Stimulated activated CD4-positive, alpha-beta T cell treated with anti-CD3 and anti-CD28 coated beads, Interleukin-2, amount 100 ng/mL, for 4 hours (primary cell): ENCODE measurements at regions not wholly inside any gene's neighbourhood (a gene's known extent, or its start where the extent isn't known, plus 50 kb on each side); places are given as distances from the start of the nearest gene placed in this dataset.

ENCODE experiments used
- DNase-seq: peaks from one replicate; pipeline ENCODE4 v3.0.0-alpha.2; 2020; ENCODE audit warnings: low read depth

DNA sequence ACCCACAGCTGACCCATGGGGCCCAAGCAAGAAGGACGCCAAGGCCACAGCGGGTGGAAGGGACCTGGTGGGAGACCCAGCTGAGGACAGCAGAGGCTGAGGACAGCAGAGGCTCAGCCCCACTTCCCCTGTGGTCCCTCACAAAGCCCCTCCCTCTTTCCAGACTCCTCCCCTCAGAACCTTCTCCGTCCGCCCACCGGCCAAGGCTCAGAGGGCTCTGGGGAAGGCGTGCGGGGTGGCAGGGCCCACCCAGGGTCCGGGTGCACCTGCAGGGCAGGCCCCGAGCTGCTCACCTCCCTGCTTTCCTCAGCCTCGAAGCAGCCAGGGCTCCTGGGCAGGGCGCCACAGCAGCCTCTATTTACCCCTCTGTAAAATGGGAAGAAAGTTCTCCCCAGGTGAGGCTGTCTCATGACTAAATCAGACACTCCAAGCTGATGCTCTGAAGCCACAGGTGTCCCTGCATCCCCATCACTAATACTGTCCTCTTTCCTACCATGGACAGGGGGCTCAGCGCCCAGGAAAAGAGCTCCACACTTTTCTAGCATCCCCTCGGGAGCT lies 137.9 kb upstream of the PPP1R26 start:
- no peak for DNase-seq

DNA sequence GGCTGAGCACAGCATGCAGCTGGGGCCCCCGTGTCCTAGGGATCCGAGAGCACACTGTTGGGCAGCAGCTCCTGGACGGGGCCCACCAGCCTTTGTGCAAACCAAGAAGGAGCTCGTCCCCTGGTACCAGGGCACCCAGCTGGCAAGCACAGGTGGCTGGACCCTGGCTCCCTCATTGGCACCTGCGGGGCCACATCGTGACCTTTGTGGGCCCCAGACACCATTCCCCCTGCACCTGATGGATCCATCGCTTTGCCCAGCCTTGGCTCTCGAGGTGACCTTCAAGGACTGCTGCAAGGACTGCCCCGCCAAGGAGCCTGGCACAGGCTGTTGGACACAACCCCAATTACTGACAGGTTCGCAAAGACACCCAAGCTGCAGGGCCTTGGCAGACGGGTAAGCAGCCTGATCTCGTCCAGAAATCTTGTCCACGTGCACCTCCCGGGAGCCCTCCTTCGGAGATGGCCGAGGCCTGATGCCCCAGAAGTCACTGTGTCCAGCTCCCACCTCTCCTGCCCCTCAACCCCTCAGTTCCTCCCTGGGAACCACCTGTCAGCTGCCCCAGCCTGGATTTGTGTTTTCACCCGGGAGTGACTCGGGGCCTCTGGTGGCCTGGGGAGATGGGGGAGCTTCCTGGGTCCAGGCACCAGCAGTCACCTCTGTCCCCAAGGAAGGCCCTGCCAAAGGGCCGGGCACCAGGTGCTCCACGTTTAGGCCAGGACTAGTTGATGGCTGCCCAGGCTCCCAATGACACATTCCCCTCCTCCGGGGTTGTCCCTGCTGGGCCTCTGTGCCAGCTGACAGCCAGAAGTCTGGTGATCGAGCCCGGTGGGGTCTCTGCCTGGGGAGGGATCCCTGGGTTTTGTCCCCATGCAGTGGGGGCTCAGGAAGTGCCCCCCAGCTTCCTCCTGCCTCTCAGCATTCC lies 137.1 kb upstream of the PPP1R26 start:
- DNase-seq = no peak

DNA sequence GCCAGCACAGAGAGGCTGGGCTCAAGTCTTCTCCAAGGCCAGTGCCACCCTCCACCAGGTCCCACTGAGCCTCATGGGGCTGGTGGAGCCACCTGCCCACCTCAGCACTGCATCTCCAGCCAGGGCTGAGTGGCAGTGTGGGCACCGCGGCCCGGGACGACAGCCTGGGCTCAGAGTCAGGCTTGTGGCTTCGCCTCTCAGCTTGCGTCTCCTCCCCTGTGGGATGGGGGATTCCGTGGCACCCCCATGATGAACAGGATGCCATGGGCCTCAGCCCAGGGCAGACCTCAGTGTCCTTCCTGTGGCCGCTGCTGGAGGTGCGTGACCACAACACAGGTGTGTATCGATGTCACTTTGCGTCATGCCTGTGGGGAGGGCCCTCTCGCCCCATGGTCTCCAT lies 136.4 kb upstream of the PPP1R26 start:
- DNase-seq = no peak

DNA sequence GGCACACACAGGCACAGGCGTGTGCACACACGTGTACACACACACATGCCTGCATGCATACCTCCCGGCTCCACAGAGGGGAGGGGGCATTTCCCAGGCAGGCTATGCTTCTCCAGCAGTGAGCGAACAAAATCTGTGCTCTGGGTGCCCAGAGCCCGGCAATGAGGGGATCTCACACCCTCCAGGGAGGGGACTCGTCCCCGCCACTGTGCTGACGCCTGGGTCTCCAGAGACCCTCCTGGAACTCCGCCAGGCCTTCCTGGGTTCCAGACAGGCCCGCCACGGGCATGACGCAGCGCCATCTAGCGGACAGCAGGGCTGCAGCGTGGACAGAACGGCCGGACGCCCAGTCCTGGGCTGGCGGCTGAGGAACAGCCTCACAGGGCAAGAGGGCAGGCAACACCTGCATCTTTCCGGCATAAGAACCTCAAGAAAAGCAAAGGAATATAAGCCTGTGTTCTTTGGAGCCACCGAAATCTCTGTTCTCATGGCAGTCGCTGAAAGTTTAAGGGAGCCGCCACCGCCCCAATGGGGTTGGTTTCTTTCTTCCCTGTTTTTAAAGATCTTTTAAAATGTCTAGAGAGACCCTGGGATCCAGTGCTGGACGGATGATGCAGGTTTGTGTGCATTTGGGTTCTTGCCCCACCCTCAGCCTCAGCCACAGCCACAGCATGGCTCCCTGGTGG lies 135.6 kb upstream of the PPP1R26 start:
- peak; percentile 9 for DNase-seq

DNA sequence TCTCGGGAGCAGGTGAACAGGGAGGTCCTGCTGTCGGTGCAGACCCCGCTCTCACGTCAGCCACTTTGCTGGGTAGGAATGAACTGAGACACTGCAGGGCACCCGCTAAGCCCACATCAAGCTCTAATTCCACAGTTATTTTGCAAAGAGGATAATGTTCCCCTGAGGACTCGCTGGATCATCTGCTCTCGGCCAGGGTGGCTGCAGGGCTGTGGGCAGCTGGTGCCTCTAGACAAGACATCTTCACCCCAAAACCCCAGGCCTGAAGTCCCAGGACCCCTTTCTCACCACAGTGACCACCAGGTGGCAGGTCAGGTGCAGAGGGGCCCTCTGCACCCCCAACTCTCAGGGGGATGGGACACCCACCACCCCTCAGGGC lies 135.1 kb upstream of the PPP1R26 start:
- no peak for DNase-seq

DNA sequence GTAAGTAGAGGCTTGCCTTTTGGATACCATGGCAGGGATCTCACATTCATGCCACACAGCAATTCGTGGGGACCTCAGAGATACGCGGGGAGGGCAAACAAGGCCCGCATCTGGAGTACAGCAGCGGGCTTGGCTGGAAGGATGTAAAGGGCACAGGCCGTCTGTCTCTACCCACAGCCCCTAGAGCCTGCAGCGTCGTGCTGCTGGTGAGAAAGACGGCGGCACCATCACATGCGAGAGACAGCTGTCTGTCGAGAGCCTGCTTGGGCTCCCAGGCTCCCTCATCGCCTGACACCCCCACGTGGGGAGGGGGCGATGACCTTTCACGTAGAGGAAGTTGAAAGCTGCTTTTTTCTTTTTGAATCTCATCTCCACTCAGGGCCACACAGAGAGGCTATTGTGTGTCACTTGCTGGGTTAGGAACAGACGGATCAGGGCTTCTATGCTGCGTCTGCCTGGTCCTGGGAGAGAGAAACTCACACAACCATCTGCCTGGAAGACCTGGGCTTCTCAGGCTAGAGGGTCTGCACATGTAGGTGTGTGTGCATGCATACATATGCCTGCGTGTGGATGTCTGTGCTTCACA lies 134.6 kb upstream of the PPP1R26 start:
- no peak for DNase-seq

DNA sequence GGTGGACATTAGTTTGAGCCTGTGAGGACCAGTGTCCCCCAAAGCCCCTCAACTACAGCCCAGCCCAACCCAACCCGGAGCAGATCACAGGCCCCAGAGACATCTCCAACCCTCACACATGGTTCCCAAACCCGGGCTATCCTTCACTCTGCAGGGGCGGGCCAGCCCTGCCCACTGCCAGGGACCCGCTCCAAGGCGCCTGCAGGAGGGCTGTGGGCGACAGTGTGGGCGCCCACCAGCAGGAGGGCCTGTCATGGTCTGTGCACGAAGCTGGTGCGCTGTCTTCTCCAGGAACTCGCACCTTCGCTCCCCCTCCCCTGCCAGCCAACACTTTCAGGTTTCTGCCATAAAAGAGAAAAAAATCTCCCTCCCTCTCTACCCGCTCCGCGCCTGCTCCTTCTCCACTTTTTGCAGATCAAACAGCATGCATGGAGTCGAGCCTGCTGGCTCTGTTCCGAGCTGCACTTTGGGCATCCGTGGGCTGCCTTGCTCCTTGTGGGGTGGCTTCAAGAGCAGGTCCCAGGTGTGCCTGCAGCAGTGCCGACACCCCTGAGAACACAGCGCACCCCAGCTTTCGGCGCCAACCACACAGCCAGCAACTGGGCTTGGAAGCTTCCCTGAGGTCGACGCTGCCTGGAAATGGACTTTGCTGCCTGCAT lies 133.7 kb upstream of the PPP1R26 start:
- no peak for DNase-seq

DNA sequence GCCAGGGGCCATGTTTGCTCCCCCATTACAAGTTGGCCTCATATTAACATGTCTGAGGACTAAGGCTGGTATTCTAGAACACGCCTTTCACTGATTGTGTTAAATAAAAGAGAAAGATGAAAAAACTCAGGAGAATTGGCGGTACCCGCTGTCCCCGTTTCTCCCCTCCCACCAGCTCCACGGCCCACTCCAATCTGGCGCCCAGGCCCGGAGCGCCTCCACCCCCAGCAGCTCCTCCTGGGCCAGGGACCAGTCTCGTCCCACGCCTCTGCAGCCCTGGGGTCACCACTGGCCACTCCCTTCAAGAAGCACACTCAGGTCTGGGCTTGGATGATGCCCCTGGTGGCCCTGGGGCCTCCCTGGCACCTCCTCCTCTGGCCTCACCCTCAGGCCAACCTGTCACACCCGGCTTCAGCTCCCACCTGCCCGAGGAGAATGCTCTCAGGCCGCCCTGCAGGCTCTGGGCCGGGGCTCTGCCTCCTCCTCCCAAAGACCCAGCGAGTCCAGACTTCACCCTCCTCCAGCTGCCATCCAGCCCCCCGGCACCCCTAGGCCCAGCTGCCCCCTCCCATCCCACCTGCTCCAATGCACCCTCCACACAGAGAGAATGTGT lies 133.0 kb upstream of the PPP1R26 start:
- DNase-seq = no peak

DNA sequence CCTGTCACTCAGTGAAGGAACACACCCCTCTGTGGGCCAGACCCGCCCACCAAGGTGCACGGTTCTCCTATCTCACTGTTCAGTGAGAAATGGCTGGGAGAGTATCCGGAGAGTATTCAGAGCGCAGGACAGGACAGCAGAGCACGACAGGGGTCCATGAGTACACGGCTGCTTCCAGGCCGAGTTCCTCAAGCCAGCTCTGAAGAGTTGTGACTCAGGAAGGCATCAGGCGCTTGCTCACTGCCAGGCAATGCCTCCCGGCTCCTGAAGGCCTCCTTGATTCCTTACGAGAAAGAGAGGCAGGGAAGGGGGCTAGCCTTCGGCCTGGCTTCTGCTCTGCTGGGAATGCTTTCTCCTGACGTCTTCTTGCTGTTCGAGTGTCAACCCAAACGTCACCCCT lies 132.1 kb upstream of the PPP1R26 start:
- no peak for DNase-seq

DNA sequence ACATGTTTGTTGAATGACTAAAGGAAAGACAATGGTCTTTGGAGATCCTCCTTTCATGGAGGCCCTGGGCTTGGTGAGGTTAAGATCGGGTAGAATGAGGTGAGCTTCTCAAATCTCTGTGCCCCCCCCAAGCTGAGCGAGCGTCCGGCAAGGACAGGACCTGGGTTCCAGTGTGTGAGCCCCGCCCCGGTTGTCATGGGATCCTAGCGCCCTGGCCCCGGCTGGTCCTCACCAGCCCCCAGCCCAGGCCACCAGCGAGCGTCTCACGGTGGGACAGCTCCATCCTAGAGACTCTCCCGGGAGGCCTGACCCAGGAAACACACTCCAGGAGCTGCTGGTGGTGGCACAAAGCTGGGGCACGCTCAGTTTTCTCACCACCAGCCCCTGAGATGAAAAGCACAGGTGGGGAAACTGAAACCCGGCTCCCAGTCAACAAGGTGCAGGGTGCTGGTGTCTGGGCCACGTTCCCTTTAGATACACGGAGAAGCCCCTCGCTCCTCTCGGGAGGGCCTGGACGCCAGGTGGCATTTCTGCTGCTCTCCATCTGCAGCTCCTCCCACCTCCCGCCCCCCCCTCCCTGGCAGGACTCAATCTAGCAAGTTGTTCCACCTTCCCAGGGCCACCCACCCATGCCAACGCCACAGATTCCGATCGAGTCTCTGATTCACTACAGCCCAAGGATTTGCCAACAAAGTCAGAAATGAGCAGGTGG lies 131.3 kb upstream of the PPP1R26 start:
- no peak for DNase-seq

DNA sequence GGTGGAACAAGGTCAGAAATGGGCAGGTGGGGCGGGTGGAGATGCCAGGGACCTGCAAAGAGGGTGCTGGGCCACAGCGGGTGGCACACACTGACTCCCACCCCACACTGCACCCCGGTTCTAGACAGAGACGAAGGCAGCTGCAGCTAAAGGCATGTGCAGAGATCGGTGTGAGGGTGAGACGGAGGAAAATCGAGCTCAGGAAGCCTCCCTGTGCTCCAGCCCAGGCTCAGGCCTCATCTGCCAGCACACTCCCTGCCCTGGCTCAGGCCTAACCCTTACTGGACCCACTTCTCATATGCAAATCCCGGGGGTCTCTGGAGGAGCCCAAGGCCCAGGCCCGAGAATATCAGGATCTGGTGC lies 130.8 kb upstream of the PPP1R26 start:
- DNase-seq = no peak

DNA sequence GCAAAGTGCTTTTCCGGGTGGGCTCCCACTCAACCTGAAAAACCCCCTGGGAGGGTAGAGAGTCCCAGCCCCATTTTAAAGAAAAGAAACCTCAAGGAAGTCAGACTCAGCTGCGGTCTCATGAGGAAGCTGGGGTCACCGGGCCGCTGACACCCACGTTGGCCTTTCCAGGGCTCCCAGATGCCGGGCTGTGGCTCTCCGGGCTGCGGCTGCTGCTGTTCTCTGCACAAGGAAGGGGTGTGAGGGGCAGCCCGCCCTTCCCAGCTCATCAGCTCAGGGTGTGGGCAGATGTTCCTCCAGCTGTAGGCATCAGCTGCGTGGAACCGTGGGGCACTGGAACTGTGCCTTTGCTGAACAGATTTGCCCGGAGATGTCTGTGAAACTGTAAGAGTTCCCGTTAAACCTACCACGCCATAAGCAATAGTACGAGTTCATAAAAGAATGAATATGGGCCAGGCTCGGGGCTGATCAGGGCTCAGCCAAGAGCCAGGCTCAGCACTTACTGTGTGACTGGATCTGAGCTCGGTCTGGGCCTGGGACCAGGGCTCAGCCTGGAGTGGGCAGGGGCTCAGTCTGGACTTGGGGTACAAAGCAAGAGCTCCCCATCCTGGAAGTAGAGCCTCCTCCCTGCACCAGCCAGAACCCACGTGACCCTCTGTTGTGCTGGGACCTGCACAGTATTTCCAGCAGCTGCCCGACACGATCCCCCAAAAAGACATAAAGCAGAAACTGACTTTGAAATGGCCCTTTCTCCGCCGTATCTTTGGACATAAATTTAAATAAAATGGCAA lies 130.2 kb upstream of the PPP1R26 start:
- DNase-seq = no peak

DNA sequence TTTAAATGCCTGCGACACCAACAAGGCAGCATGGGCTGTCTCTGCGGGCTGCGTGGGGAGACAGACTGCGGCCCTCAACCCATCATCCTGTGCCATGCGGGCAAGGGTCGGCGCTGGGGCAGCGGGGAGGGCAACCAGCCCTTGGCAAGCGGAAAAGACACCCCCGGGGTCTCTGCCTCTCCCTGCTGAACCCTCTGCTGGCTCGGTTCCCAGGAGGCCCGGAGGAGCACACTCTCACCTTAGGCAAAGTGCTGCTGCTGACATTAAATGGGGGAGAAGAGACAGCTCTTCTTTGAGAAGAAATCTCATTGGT lies 129.6 kb upstream of the PPP1R26 start:
- DNase-seq = no peak

DNA sequence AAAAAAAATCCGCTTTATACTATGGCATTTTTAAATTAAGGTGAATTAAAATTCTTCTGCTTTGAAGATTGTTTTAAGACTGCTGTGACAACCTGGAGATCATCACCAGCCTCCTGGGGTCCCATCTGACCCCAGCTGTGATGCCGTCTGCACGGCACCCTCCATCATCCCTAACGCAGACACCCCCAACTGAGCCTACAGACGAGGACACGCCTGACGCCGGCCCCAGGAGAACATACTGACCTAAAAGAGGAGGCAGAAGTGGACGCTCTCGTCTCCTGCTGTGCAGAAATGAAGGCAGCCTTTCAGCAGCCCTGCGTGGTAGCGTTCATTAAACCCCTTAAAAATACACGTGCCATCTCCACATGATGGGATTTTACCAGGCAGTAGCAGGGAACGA lies 125.6 kb upstream of the PPP1R26 start:
- DNase-seq = no peak

DNA sequence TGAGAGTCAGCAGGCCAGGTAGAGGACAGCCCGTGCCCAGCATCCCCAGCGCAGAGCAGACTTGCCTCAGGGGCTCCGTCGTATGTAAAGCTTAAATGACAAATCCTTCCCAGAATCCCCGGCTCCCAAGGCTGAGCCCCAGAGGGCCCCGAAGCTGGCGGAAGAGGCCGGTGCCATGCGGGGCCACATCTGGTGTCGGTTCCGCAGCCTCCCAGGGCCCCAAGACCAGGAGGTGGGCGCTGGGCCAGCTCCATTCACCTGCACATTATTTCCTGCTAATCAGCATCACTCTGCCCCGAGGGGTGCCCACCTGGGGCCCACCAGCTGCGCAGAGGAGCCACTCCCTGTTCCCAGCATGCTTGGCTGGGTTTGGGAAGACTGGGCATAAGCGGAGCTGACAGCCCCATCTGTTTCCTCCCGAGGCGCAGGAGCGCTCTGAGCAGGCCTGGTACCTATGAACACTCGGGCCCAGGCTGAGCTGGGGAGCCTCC lies 124.0 kb upstream of the PPP1R26 start:
- no peak for DNase-seq

DNA sequence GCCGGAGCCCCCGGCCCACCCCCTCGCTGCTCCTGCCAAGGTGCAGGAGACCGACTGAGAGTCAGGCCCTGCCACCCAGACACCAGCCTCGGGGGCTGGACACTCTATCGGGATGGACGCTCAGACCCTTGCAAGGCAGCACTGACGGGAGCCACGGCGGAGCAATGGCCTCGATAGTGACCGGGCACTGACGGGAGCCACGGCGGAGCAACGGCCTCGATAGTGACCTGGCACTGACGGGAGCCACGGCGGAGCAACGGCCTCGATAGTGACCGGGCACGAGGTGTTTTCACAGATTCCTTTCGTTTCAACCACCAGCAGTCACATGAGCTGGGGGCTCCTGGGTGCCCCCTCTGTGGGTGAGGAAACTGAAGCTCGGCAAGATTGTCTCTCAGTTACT lies 123.6 kb upstream of the PPP1R26 start:
- no peak for DNase-seq

DNA sequence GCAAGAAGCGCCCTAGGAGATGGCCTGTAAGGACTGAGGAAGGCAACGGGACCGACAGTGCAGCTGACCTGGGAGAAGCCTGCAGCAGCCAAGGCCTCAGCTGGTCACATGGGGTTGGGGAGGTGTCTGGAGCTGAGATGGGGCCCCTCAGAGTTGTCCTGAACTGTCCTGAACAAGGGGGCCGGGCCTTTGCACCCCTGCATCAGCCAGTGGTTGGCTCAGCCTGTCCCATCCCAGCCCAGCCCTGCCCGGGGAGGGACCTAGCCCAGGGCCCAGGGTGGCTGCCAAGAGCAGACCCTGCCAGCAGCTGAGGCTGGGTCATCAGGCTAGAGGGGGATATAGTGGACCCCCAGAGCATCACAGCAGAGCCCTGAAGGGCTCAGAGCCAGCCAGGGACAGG lies 122.8 kb upstream of the PPP1R26 start:
- no peak for DNase-seq

DNA sequence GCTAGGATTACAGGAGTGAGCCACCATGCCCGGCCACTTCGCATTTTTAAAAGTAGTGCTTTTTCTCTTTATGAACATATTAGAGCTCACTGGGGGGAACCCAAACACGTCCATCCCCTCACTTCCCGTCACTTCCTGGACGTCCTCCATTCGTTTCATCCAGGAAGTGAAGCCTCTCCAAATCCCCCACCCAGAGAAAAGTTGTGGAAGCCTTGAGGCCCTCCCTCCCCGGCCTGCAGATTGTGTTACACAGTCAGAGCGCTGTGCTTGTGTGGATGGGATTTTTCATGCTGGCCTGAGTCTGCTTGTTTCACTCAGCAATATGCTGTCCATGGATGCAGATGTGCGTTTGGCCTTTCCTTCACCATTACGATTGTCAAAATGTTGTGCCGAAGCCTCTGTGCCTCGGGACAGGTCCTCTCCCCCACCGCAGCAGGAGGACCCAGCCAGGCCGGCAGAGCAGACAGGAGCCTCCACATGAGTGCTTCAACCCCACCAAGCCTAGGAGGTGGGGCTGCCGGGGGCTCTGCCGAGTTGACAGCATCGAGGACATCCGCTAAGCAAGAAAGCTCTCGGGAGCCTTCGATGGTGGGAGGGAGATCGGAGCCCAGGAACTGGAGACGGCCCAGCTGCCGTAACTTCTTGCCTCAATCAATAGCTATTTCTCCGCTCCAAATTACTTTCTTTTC lies 121.6 kb upstream of the PPP1R26 start:
- no peak for DNase-seq

DNA sequence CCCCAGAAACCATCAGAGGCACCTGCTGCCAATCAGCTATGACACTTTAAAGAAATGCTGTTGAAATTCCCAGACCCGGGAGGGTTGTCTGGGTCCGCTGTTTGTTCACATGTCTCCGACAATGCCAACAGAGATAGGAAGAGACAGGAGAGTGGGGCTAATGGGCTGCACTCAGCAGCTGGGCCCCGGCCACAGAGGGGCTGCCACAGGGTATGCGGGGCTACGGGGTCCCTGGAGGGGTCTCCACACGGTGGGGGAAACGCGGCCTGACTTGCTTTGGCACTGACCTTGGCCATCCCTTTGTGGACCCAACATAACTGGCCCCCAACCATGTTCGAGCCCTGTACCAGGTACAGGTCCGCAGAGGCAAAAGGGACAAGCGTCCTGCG lies 121.0 kb upstream of the PPP1R26 start:
- no peak for DNase-seq

DNA sequence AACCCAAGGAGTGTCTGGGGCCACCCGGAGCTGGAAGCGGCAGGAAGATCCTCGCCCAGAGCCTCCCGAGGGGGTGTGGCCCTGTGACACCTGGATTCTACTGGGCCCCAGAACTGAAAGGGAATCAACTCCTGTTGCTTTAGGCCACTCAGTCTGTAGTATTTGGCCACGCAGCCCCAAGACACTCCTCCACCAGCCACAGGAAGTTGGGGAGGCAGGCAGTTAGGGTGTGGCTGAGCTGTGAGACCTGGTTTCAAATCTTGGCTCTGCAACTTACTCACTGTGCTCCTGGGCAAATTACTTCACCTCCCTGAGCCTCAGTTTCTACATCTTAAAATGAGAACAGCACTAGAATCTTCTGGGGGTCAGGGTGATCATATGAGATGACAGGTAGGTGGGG lies 119.8 kb upstream of the PPP1R26 start:
- no peak for DNase-seq
